ENCODE measurements at regions not wholly inside any gene's neighbourhood (a gene's known extent, or its start where the extent isn't known, plus 50 kb on each side); places are given as distances from the start of the nearest gene placed in this dataset.
A peak's percentile ranks its signal among the peaks of the same experiment; 100 is the strongest.

- peak overlapping the region; percentile 84 for H3K27ac Mint-ChIP-seq (ENCODE audit: unreplicated experiment)
- no peak for DNase-seq (ENCODE audit: low read depth, low spot score)
- peaks cover 79% of the 10 kb centered on the region for H3K4me1 Mint-ChIP-seq
- H3K4me3 Mint-ChIP-seq, result peak overlapping the region; percentile 57
- H3K9me3 Mint-ChIP-seq, result no peaks in the 10 kb centered on the region
- TF ChIP-seq CTCF (conservative IDR thresholded peaks at IDR 0.05), result no peak
- H3K27me3 Mint-ChIP-seq (ENCODE audit: low read depth), result no peaks in the 10 kb centered on the region
- no peaks in the 10 kb centered on the region for H3K36me3 Mint-ChIP-seq (ENCODE audit: low read depth)
These were observed 363.1 kb downstream of the MN1 start for GRCh38 chr22:27438271-27438980.

DNA sequence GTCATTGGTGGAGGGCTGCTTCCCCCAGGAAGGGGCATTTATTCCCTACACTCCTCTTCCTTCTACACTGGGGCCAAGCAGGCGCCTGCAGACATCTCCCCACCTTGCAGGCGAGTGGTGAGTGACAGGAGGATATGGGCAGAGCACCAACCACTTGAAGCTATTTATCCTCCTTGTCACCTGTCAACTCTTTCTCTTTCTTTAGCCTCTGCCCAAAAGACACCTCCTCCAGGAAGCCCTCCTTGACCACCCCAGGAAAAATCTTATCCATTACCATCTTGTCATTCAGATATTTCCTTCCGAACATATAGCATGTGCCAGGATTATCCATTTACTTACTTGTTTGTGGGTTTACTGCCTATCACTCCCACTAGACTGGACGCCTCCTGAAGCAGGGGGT is 362.4 kb downstream of the MN1 start:
- no peak overlapping the region for H3K4me3 Mint-ChIP-seq
- no peaks in the 10 kb centered on the region for H3K36me3 Mint-ChIP-seq (ENCODE audit: low read depth)
- TF ChIP-seq CTCF (conservative IDR thresholded peaks at IDR 0.05), result no peak
- peaks cover 79% of the 10 kb centered on the region for H3K4me1 Mint-ChIP-seq
- H3K27ac Mint-ChIP-seq (ENCODE audit: unreplicated experiment), result no peak overlapping the region
- no peak for DNase-seq (ENCODE audit: low read depth, low spot score)
- no peaks in the 10 kb centered on the region for H3K27me3 Mint-ChIP-seq (ENCODE audit: low read depth)
- H3K9me3 Mint-ChIP-seq, result no peaks in the 10 kb centered on the region

GRCh38 chr22:27440304-27440865 is 361.2 kb downstream of the MN1 start:
- H3K27ac Mint-ChIP-seq (ENCODE audit: unreplicated experiment), result no peak overlapping the region
- H3K36me3 Mint-ChIP-seq (ENCODE audit: low read depth), result no peaks in the 10 kb centered on the region
- no peak for DNase-seq (ENCODE audit: low read depth, low spot score)
- no peak for TF ChIP-seq CTCF (conservative IDR thresholded peaks at IDR 0.05)
- no peaks in the 10 kb centered on the region for H3K27me3 Mint-ChIP-seq (ENCODE audit: low read depth)
- H3K9me3 Mint-ChIP-seq, result no peaks in the 10 kb centered on the region
- H3K4me3 Mint-ChIP-seq, result no peak overlapping the region
- H3K4me1 Mint-ChIP-seq, result peaks cover 70% of the 10 kb centered on the region

- peaks cover 55% of the 10 kb centered on the region for H3K4me1 Mint-ChIP-seq
- no peak overlapping the region for H3K4me3 Mint-ChIP-seq
- TF ChIP-seq CTCF (conservative IDR thresholded peaks at IDR 0.05), result no peak
- no peak for DNase-seq (ENCODE audit: low read depth, low spot score)
- no peaks in the 10 kb centered on the region for H3K9me3 Mint-ChIP-seq
- H3K27me3 Mint-ChIP-seq (ENCODE audit: low read depth), result no peaks in the 10 kb centered on the region
- H3K27ac Mint-ChIP-seq (ENCODE audit: unreplicated experiment), result no peak overlapping the region
- H3K36me3 Mint-ChIP-seq (ENCODE audit: low read depth), result no peaks in the 10 kb centered on the region
These were observed 359.7 kb downstream of the MN1 start for GRCh38 chr22:27441706-27442475.

DNA sequence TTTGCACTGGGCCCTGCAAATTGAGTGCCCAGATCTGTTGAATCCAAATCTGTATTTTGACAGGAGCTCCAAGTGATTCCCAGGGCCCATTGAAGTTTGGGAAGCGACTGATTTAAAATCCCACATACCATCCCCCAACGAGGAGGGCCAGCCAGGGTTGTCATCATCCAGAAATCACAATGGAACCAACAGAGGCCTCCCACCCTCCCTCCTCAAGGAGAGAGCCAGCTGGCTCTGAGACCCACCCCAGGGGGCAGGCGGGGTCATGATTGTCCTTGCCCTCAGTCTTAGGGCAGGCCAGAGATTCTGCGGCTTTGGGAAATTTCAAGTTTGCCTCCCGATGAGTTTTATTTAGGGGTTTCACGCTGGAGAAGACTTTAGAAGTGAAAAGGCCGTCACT is 358.2 kb downstream of the MN1 start:
- Mint-ChIP-seq H3K27me3 (ENCODE audit: low read depth) (no peaks in the 10 kb centered on the region), H3K4me3 (no peak overlapping the region), H3K9me3 (no peaks in the 10 kb centered on the region), H3K27ac (ENCODE audit: unreplicated experiment) (no peak overlapping the region), H3K36me3 (ENCODE audit: low read depth) (no peaks in the 10 kb centered on the region), H3K4me1 (peaks cover 60% of the 10 kb centered on the region)
- DNase-seq (ENCODE audit: low read depth, low spot score), result no peak
- no peak for TF ChIP-seq CTCF (conservative IDR thresholded peaks at IDR 0.05)
